SJCRH30 (cell line): ENCODE measurements at regions not wholly inside any gene's neighbourhood (a gene's known extent, or its start where the extent isn't known, plus 50 kb on each side); places are given as distances from the start of the nearest gene placed in this dataset.

ENCODE experiments used
- DNase-seq, 2 experiments: peaks; one replicate each; pipeline ENCODE4 v3.0.0-alpha.2; 2015 to 2020
- H3K27ac ChIP-seq: fragments of 250-450 bp; sonication (Bioruptor Pico); 2 replicates; pipeline ENCODE4 v1.5.1; 2020; ENCODE audit warnings: mild to moderate bottlenecking, moderate library complexity
- H3K27me3 ChIP-seq: fragments of 250-450 bp; sonication (Bioruptor Pico); 2 replicates; pipeline ENCODE4 v1.5.1; 2020; ENCODE audit warnings: mild to moderate bottlenecking, moderate library complexity
- H3K36me3 ChIP-seq: fragments of 250-450 bp; sonication (Bioruptor Pico); 2 replicates; pipeline ENCODE4 v1.5.1; 2020; ENCODE audit warnings: mild to moderate bottlenecking, moderate library complexity
- H3K4me1 ChIP-seq: fragments of 250-450 bp; sonication (Bioruptor Pico); 2 replicates; pipeline ENCODE4 v1.5.1; 2020; ENCODE audit warnings: mild to moderate bottlenecking, moderate library complexity
- H3K4me3 ChIP-seq: fragments of 250-450 bp; sonication (Bioruptor Pico); 2 replicates; pipeline ENCODE4 v1.5.1; 2020; ENCODE audit warnings: mild to moderate bottlenecking, moderate library complexity
- H3K9me3 ChIP-seq: fragments of 250-450 bp; sonication (Bioruptor Pico); replicated peaks from 2 replicates; pipeline ENCODE4 v1.5.1; 2020; ENCODE audit warnings: mild to moderate bottlenecking, moderate library complexity

- Histone ChIP-seq H3K4me1 (no peaks in the 10 kb centered on the region), H3K27ac (no peak overlapping the region), H3K9me3 (no peaks in the 10 kb centered on the region), H3K4me3 (no peak overlapping the region), H3K36me3 (no peaks in the 10 kb centered on the region), H3K27me3 (no peaks in the 10 kb centered on the region)
- DNase-seq = no peak
These were observed 591.0 kb downstream of the EPHA4 start for GRCh38 chr2:220980966-220981675.

- Histone ChIP-seq H3K4me3 (no peak overlapping the region), H3K4me1 (no peaks in the 10 kb centered on the region), H3K36me3 (no peaks in the 10 kb centered on the region), H3K27me3 (no peaks in the 10 kb centered on the region), H3K9me3 (no peaks in the 10 kb centered on the region), H3K27ac (no peak overlapping the region)
- DNase-seq = no peak
These were observed 590.2 kb downstream of the EPHA4 start for GRCh38 chr2:220981926-220982325.

GRCh38 chr2:220985561-220985960 lies 586.5 kb downstream of the EPHA4 start:
- H3K4me3 ChIP-seq = no peak overlapping the region
- no peak overlapping the region for H3K27ac ChIP-seq
- no peaks in the 10 kb centered on the region for H3K4me1 ChIP-seq
- no peak for DNase-seq
- no peaks in the 10 kb centered on the region for H3K36me3 ChIP-seq
- no peaks in the 10 kb centered on the region for H3K9me3 ChIP-seq
- no peaks in the 10 kb centered on the region for H3K27me3 ChIP-seq

- Histone ChIP-seq H3K27ac (no peak overlapping the region), H3K27me3 (no peaks in the 10 kb centered on the region), H3K9me3 (no peaks in the 10 kb centered on the region), H3K36me3 (no peaks in the 10 kb centered on the region), H3K4me3 (no peak overlapping the region), H3K4me1 (no peaks in the 10 kb centered on the region)
- DNase-seq = no peak
These were observed 584.3 kb downstream of the EPHA4 start for GRCh38 chr2:220987839-220988238.

GRCh38 chr2:220991972-220992371 lies 580.1 kb downstream of the EPHA4 start:
- Histone ChIP-seq H3K4me1 (no peaks in the 10 kb centered on the region), H3K9me3 (no peaks in the 10 kb centered on the region), H3K36me3 (no peaks in the 10 kb centered on the region), H3K4me3 (no peak overlapping the region), H3K27me3 (no peaks in the 10 kb centered on the region), H3K27ac (no peak overlapping the region)
- DNase-seq = no peak

- DNase-seq = no peak
These were observed 577.3 kb downstream of the EPHA4 start for GRCh38 chr2:220994846-220995245.

GRCh38 chr2:220995581-220995980 lies 576.5 kb downstream of the EPHA4 start:
- DNase-seq = no peak
- Histone ChIP-seq H3K27me3 (no peaks in the 10 kb centered on the region), H3K27ac (no peak overlapping the region), H3K9me3 (no peaks in the 10 kb centered on the region), H3K36me3 (no peaks in the 10 kb centered on the region), H3K4me3 (no peak overlapping the region), H3K4me1 (no peaks in the 10 kb centered on the region)

More at GRCh38 chr2:220994846-220995245, 577.3 kb downstream of the EPHA4 start:
- Histone ChIP-seq H3K4me3 (no peak overlapping the region), H3K9me3 (no peaks in the 10 kb centered on the region), H3K27me3 (no peaks in the 10 kb centered on the region), H3K27ac (no peak overlapping the region), H3K36me3 (no peaks in the 10 kb centered on the region), H3K4me1 (no peaks in the 10 kb centered on the region)

- no peak overlapping the region for H3K27ac ChIP-seq
- no peaks in the 10 kb centered on the region for H3K4me1 ChIP-seq
- H3K27me3 ChIP-seq = no peaks in the 10 kb centered on the region
- no peaks in the 10 kb centered on the region for H3K36me3 ChIP-seq
- H3K4me3 ChIP-seq = no peak overlapping the region
- no peak for DNase-seq
- H3K9me3 ChIP-seq = no peaks in the 10 kb centered on the region
These were observed 573.9 kb downstream of the EPHA4 start for GRCh38 chr2:220998156-220998555.

GRCh38 chr2:220999356-220999755 lies 572.7 kb downstream of the EPHA4 start:
- Histone ChIP-seq H3K27ac (no peak overlapping the region), H3K36me3 (no peaks in the 10 kb centered on the region), H3K27me3 (no peaks in the 10 kb centered on the region), H3K4me3 (no peak overlapping the region), H3K4me1 (no peaks in the 10 kb centered on the region), H3K9me3 (no peaks in the 10 kb centered on the region)
- DNase-seq = no peak

- Histone ChIP-seq H3K4me1 (no peaks in the 10 kb centered on the region), H3K27me3 (no peaks in the 10 kb centered on the region), H3K27ac (no peak overlapping the region), H3K9me3 (no peaks in the 10 kb centered on the region), H3K36me3 (no peaks in the 10 kb centered on the region), H3K4me3 (no peak overlapping the region)
- DNase-seq = no peak
These were observed 570.7 kb downstream of the EPHA4 start for GRCh38 chr2:221001381-221001801.

GRCh38 chr2:221002101-221002685 lies 569.9 kb downstream of the EPHA4 start:
- no peaks in the 10 kb centered on the region for H3K4me1 ChIP-seq
- H3K9me3 ChIP-seq = no peaks in the 10 kb centered on the region
- H3K4me3 ChIP-seq = no peak overlapping the region
- no peak overlapping the region for H3K27ac ChIP-seq
- DNase-seq = no peak
- no peaks in the 10 kb centered on the region for H3K36me3 ChIP-seq
- H3K27me3 ChIP-seq = no peaks in the 10 kb centered on the region

- Histone ChIP-seq H3K4me3 (no peak overlapping the region), H3K4me1 (no peaks in the 10 kb centered on the region), H3K27me3 (no peaks in the 10 kb centered on the region), H3K36me3 (no peaks in the 10 kb centered on the region), H3K27ac (no peak overlapping the region), H3K9me3 (no peaks in the 10 kb centered on the region)
- no peak for DNase-seq
These were observed 566.8 kb downstream of the EPHA4 start for GRCh38 chr2:221005338-221005737.

GRCh38 chr2:221006084-221006483 lies 566.0 kb downstream of the EPHA4 start:
- Histone ChIP-seq H3K27me3 (no peaks in the 10 kb centered on the region), H3K9me3 (no peaks in the 10 kb centered on the region), H3K4me1 (no peaks in the 10 kb centered on the region), H3K36me3 (no peaks in the 10 kb centered on the region), H3K27ac (no peak overlapping the region), H3K4me3 (no peak overlapping the region)
- DNase-seq = no peak

- Histone ChIP-seq H3K4me3 (no peak overlapping the region), H3K27ac (no peak overlapping the region), H3K27me3 (no peaks in the 10 kb centered on the region), H3K36me3 (no peaks in the 10 kb centered on the region), H3K9me3 (no peaks in the 10 kb centered on the region), H3K4me1 (no peaks in the 10 kb centered on the region)
- no peak for DNase-seq
These were observed 555.6 kb downstream of the EPHA4 start for GRCh38 chr2:221016551-221016950.

GRCh38 chr2:221018262-221018661 lies 553.8 kb downstream of the EPHA4 start:
- Histone ChIP-seq H3K4me3 (no peak overlapping the region), H3K36me3 (no peaks in the 10 kb centered on the region), H3K27ac (no peak overlapping the region), H3K27me3 (no peaks in the 10 kb centered on the region), H3K4me1 (no peaks in the 10 kb centered on the region), H3K9me3 (no peaks in the 10 kb centered on the region)
- no peak for DNase-seq

- H3K27me3 ChIP-seq = no peaks in the 10 kb centered on the region
- no peaks in the 10 kb centered on the region for H3K9me3 ChIP-seq
- no peaks in the 10 kb centered on the region for H3K4me1 ChIP-seq
- H3K4me3 ChIP-seq = no peak overlapping the region
- no peaks in the 10 kb centered on the region for H3K36me3 ChIP-seq
- H3K27ac ChIP-seq = no peak overlapping the region
- no peak for DNase-seq
These were observed 552.4 kb downstream of the EPHA4 start for GRCh38 chr2:221019668-221020067.
